HG03097 (cell line): ENCODE measurements at regions not wholly inside any gene's neighbourhood (a gene's known extent, or its start where the extent isn't known, plus 50 kb on each side); places are given as distances from the start of the nearest gene placed in this dataset.
A peak's percentile ranks its signal among the peaks of the same experiment; 100 is the strongest.

ENCODE experiments used
- ATAC-seq: cut with Tn5 transposase; IDR thresholded peaks from one replicate; pipeline ENCODE4 v1.9.1; 2021; ENCODE audit not compliant: unreplicated experiment, low FRiP score

DNA sequence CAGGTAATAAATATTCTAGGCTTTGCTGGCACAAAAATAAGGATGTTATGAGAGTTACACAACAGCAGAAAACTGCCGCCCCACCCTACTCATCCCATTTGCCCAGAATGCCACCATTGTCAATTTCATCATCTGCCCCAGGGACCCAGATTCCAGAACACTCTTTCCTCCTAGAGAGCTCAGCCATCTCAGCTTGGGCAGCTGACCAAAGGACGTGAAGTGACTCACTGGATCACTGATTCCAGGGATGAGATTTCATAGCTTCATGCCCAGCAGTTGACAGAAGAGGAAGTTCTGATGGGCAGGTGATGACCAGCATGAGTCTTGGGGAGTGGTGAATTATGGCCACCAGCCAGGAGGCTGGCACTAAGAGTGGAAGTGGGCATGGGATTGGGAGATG is 450.3 kb downstream of the RMST start:
- no peak for ATAC-seq

- ATAC-seq, result no peak
These were observed 459.5 kb downstream of the RMST start for GRCh38 chr12:97921979-97922722.

- no peak for ATAC-seq
These were observed 460.9 kb downstream of the RMST start for GRCh38 chr12:97923546-97923945.

GRCh38 chr12:97924122-97924521 is 461.5 kb downstream of the RMST start:
- ATAC-seq, result no peak

GRCh38 chr12:97927977-97928376 is 465.4 kb downstream of the RMST start:
- no peak for ATAC-seq

- no peak for ATAC-seq
These were observed 473.6 kb downstream of the RMST start for GRCh38 chr12:97936165-97936564.

DNA sequence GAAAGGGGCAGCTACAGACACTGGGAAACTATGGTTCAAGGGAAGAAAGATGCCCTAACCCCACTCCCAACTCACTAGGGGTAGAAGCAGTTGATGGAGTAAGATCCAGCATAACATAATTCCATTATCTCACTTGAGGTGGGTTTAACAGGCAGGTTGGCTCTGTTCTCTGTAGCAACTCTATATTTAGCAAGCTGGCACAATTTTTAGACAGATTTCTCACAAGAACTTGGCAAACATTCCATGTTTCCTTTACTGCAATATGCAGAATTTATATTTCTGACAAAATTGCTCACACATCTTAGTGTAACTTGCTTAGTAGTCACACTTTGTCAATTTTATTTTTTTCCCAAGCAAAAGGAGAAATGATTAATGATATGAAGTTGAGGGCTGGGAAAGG is 475.4 kb downstream of the RMST start:
- ATAC-seq, result no peak

- no peak for ATAC-seq
These were observed 476.6 kb downstream of the RMST start for GRCh38 chr12:97939156-97939555.

DNA sequence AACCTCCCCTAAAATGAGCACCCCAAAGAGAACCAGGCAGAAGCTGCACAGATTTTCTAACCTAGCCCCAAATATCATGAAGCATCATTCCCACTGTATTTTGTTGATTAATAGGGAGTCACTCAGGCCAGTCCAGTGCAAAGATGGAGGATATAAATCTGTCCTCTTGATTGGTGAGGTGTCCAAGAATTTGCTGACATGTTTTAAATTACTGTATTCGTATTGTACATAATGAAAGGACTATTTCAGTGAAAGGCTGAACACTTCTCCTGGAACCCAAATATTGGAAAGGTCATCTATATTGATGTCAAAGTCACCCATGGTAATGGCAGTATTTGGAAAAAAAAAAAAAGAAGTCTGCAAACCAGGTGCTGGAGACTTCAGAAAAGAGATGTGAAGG is 477.5 kb downstream of the RMST start:
- no peak for ATAC-seq

DNA sequence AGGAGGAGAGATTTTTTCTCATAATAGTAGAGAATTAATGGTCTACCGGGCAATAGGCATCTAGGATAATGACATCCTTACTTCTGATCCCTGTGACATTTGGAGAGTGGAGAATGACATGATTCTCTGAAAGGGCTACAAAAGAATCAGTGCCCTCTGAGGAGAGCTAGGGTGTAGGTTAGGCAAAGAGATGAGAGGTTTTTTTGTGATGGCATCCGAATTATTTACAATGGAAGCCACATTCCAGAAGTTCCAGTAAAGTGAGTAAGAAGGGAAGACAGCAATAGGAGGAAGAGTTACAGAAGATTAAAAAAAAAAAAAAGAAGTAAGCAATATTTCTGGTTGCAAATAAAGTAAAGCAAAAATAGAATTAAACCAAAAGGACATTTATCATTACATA is 478.0 kb downstream of the RMST start:
- ATAC-seq, result no peak

GRCh38 chr12:97941686-97942354 is 479.2 kb downstream of the RMST start:
- ATAC-seq, result no peak

DNA sequence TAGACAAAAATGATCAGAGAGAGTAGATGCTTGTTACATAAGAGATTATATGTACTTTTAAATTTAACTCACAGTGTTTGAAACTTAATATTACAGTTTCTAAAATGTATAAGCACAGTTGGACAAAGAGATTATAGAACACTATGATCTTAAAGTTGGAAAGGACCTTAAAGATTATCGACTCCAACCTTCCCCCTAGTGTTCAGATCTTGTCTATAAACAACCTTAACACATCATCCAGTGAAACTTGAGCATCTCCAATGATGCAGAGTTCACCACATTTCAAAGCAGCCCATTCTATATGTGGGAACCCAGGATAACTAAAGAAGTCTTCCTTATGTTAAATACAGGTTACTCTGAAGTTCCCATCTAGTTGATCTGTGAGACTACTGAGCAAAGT is 480.8 kb downstream of the RMST start:
- ATAC-seq, result no peak

- ATAC-seq, result no peak
These were observed 482.0 kb downstream of the RMST start for GRCh38 chr12:97944576-97944975.

- ATAC-seq, result no peak
These were observed 484.1 kb downstream of the RMST start for GRCh38 chr12:97946701-97947100.

DNA sequence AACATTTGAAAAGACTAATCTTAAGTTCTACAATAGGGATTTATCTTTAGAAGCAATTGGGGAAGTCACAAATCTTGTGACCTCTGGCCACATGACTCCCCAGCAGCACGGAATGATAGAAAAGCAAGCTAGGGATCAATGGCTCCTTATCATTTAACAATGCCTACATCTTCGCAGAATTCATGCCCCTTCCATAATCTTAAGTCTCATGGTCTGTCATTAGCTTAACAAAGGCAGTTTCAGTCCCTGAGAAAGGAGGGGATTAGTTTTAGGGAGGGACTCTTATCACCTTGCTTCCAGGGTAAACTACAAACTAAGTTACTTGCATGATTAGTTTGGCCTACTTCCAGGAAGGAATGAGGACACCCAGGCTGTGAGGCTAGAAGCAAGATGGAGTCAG is 486.0 kb downstream of the RMST start:
- no peak for ATAC-seq

- no peak for ATAC-seq
These were observed 488.6 kb downstream of the RMST start for GRCh38 chr12:97951239-97951638.

DNA sequence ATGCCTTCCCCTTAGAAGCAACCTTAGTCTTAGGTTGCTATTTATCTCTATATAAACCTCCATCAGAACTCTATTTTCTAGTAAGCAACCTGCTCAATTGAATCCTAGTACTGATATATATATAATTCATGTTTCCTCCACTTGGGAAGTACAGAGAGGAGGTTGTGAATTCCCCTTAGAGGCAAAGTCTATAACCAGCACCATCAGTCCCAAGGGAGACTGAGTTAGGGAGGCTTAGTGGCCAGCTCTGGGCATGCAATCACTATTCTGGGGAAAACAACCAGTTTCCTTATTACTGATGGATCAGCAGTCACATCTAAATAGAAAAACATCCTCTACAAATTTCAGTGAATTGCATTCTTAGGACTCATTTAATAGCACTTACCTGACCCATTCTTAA is 489.1 kb downstream of the RMST start:
- ATAC-seq, result no peak

GRCh38 chr12:97957109-97957508 is 494.5 kb downstream of the RMST start:
- ATAC-seq, result no peak

DNA sequence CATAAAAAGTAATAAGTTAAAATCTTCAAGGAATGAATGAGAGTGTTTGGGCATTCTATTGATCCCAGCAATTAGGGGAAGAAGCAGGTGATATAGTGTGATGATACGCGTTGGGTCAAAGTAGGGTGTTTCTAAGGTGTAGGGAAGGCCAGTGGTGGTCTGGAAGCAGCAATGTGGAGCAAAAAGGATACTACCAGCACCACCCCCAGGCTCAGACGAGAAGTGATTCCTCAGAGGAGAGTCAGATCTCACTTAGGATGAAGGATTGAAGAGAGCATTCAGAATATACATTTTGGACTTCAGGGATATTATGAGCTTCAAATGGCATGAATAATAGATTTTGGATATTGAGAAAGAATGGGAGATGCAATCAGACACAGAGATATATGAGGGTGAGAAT is 497.6 kb downstream of the RMST start:
- ATAC-seq, result no peak

GRCh38 chr12:97960741-97961608 is 498.4 kb downstream of the RMST start:
- ATAC-seq, result peak; percentile 63

DNA sequence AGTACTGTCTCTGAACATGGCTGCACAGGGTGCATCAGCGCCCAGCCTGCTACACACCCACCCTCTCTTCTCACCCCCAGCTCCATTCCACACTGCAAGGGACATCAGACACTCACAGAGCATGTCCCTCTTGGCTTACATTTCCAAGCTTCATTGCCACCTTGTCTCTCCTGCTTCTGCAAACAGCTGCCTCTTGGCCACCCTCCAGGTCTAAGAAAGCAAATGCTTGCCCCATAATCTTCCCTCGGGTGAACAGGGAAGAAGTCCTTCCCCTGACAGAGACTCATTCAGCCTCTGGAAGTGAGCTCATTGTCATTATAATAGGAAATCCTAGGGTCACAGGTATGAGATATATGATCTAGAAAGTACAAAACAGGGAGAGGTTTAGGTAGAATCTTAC is 505.2 kb downstream of the RMST start:
- no peak for ATAC-seq
